ENCODE measurements at regions not wholly inside any gene's neighbourhood (a gene's known extent, or its start where the extent isn't known, plus 50 kb on each side); places are given as distances from the start of the nearest gene placed in this dataset.
A peak's percentile ranks its signal among the peaks of the same experiment; 100 is the strongest.

GRCh38 chr20:1823450-1823844 lies 71.8 kb upstream of the SIRPA start:
- no peak overlapping the region for H3K4me3 ChIP-seq (ENCODE audit: control insufficient read depth in 2 of 3, extremely low read depth in 1 of 3, insufficient read depth in 2 of 3, low read depth in 1 of 3, low read length in 3 of 3)
- no peaks in the 10 kb centered on the region for H3K36me3 ChIP-seq (ENCODE audit: control insufficient read depth in 2 of 2, extremely low read depth in 1 of 2, insufficient read depth in 2 of 2, low read length in 2 of 2)
- no peak overlapping the region for H2AFZ ChIP-seq (ENCODE audit: control insufficient read depth, low read length)
- no peaks in the 10 kb centered on the region for H3K79me2 ChIP-seq (ENCODE audit: control insufficient read depth, insufficient read depth, low read length)
- H3K4me1 ChIP-seq (ENCODE audit: control insufficient read depth, extremely low read depth, insufficient read depth, low read length) = peaks cover 24% of the 10 kb centered on the region
- H4K20me1 ChIP-seq (ENCODE audit: control insufficient read depth, extremely low read depth, insufficient read depth, low read length) = no peaks in the 10 kb centered on the region
- no peak for DNase-seq (ENCODE audit: low read depth, low spot score)
- FAIRE-seq = no peak
- TF ChIP-seq EZH2 (IDR thresholded peaks at IDR 0.05; ENCODE audit: low read length) (no peak), CTCF (optimal IDR thresholded peaks at IDR 0.05 in 1 of 3, IDR thresholded peaks at IDR 0.05 in 1 of 3, conservative IDR thresholded peaks at IDR 0.05 in 1 of 3; ENCODE audit: extremely low read depth in 1 of 3, insufficient read depth in 2 of 3, low read length in 3 of 3) (no peak)
- no peaks in the 10 kb centered on the region for H3K9me1 ChIP-seq (ENCODE audit: control insufficient read depth, extremely low read depth, insufficient read depth, low read length)
- no peak overlapping the region for H3K9ac ChIP-seq (ENCODE audit: control insufficient read depth, extremely low read depth, insufficient read depth, low read length)
- no peak overlapping the region for H3K4me2 ChIP-seq (ENCODE audit: control insufficient read depth, extremely low read depth, insufficient read depth, low read depth, low read length)
- no peak overlapping the region for H3K27ac ChIP-seq (ENCODE audit: control insufficient read depth, insufficient read depth, low read length)
- dilution Hi-C loops (cut with MboI; ENCODE audit: extremely low pct_ligation_motif_present, low sequenced_read_pairs) = no loop called here
- H3K27me3 ChIP-seq (ENCODE audit: control insufficient read depth, extremely low read depth, insufficient read depth, low read length) = no peaks in the 10 kb centered on the region
- no peaks in the 10 kb centered on the region for H3K9me3 ChIP-seq (ENCODE audit: control insufficient read depth, low read depth, low read length)

- H3K27me3 ChIP-seq (ENCODE audit: control insufficient read depth, extremely low read depth, insufficient read depth, low read length) = no peaks in the 10 kb centered on the region
- DNase-seq (ENCODE audit: low read depth, low spot score) (no peak), FAIRE-seq (peak; percentile 41)
- H3K4me3 ChIP-seq (ENCODE audit: control insufficient read depth in 2 of 3, extremely low read depth in 1 of 3, insufficient read depth in 2 of 3, low read depth in 1 of 3, low read length in 3 of 3) = no peak overlapping the region
- no peak overlapping the region for H2AFZ ChIP-seq (ENCODE audit: control insufficient read depth, low read length)
- H3K4me2 ChIP-seq (ENCODE audit: control insufficient read depth, extremely low read depth, insufficient read depth, low read depth, low read length) = no peak overlapping the region
- H3K4me1 ChIP-seq (ENCODE audit: control insufficient read depth, extremely low read depth, insufficient read depth, low read length) = peaks cover 18% of the 10 kb centered on the region
- H3K79me2 ChIP-seq (ENCODE audit: control insufficient read depth, insufficient read depth, low read length) = no peaks in the 10 kb centered on the region
- no peak overlapping the region for H3K9ac ChIP-seq (ENCODE audit: control insufficient read depth, extremely low read depth, insufficient read depth, low read length)
- TF ChIP-seq EZH2 (IDR thresholded peaks at IDR 0.05; ENCODE audit: low read length) = no peak
- TF ChIP-seq CTCF (optimal IDR thresholded peaks at IDR 0.05 in 1 of 3, IDR thresholded peaks at IDR 0.05 in 1 of 3, conservative IDR thresholded peaks at IDR 0.05 in 1 of 3; ENCODE audit: extremely low read depth in 1 of 3, insufficient read depth in 2 of 3, low read length in 3 of 3) = peak in 1 of 3 experiments; percentile 11
- no peaks in the 10 kb centered on the region for H3K9me3 ChIP-seq (ENCODE audit: control insufficient read depth, low read depth, low read length)
- dilution Hi-C loops (cut with MboI; ENCODE audit: extremely low pct_ligation_motif_present, low sequenced_read_pairs) = no loop called here
- H4K20me1 ChIP-seq (ENCODE audit: control insufficient read depth, extremely low read depth, insufficient read depth, low read length) = no peaks in the 10 kb centered on the region
- no peaks in the 10 kb centered on the region for H3K9me1 ChIP-seq (ENCODE audit: control insufficient read depth, extremely low read depth, insufficient read depth, low read length)
- no peak overlapping the region for H3K27ac ChIP-seq (ENCODE audit: control insufficient read depth, insufficient read depth, low read length)
- no peaks in the 10 kb centered on the region for H3K36me3 ChIP-seq (ENCODE audit: control insufficient read depth in 2 of 2, extremely low read depth in 1 of 2, insufficient read depth in 2 of 2, low read length in 2 of 2)
Observed at GRCh38 chr20:1822564-1823449, 72.4 kb upstream of the SIRPA start.
